K562 (cell line): ENCODE measurements at regions not wholly inside any gene's neighbourhood (a gene's known extent, or its start where the extent isn't known, plus 50 kb on each side); places are given as distances from the start of the nearest gene placed in this dataset.

ENCODE experiments used
- ATAC-seq: fragments of 200-7000 bp; cut with Tn5 transposase; 3 replicates; pipeline ENCODE4 v1.9.1; 2020; ENCODE audit warnings: moderate library complexity
- BruUV-seq: library from RNA; stranded (reverse); fragments of 400-500 nt; replicated peaks from 2 replicates; lab custom pipeline; 2021; lab: Mats Ljungman, UMichigan
- CTCF ChIA-PET: fragments of 300-600 bp; formaldehyde crosslinking; extraction: SDS; loops from one replicate; lab custom pipeline; 2021; ENCODE audit warnings: low intra/inter-chr PET ratio; lab: Yijun Ruan, JAX
- POLR2A ChIA-PET: fragments of 300-600, 350-650 bp; sonication (Branson Sonifier 250); formaldehyde crosslinking; extraction: SDS; loops from one replicate; lab custom pipeline; 2021; ENCODE audit warnings: antibody characterized with exemption, inconsistent platforms; lab: Yijun Ruan, JAX
- DNase-seq, 4 experiments: peaks; one replicate each; pipeline versions ENCODE4 v3.0.0 to v3.0.0-alpha.2; 2011 to 2018; ENCODE audit warnings: low spot score in 3 of 4, mixed read lengths in 3 of 4; ENCODE audit errors: extremely low read depth in 1 of 4
- FAIRE-seq: peaks from 2 replicates; lab custom pipeline; 2011; peaks lifted over from hg19 to GRCh38; lab: Jason Lieb, UNC
- H2AFZ ChIP-seq: 2 replicates; pipeline ENCODE4 v1.6.0; 2011; ENCODE audit warnings: low read depth, low read length, control low read depth, inconsistent platforms
- H3K27ac ChIP-seq: fragments of 200-600 bp; 3 replicates; pipeline ENCODE4 v1.8.0; 2011; ENCODE audit warnings: low read depth, mild to moderate bottlenecking, control low read depth, inconsistent platforms, low read length, moderate library complexity, mixed read lengths; ENCODE audit errors: extremely low read depth
- H3K27me3 ChIP-seq, 2 experiments: fragments of 300-600 bp in 1 of 2; 2 replicates in 1 of 2; 3 replicates in 1 of 2; pipeline versions ENCODE4 v1.6.0 to v1.8.0; 2011; ENCODE audit warnings: inconsistent platforms in 2 of 2, low read length in 2 of 2, mild to moderate bottlenecking in 1 of 2, mixed read lengths in 1 of 2, moderate library complexity in 1 of 2; ENCODE audit not compliant: control insufficient read depth in 2 of 2, insufficient read depth in 2 of 2
- H3K36me3 ChIP-seq: fragments of 300-600 bp; 3 replicates; pipeline ENCODE4 v1.8.0; 2011; ENCODE audit warnings: mild to moderate bottlenecking, low read length, inconsistent platforms; ENCODE audit not compliant: control insufficient read depth, insufficient read depth
- H3K4me1 ChIP-seq, 2 experiments: fragments of 200-600 bp in 1 of 2; replicated peaks in 1 of 2; 2 replicates in 1 of 2; 3 replicates in 1 of 2; pipeline versions ENCODE4 v1.5.1 to v1.8.0; 2011; ENCODE audit warnings: inconsistent platforms in 2 of 2, low read length in 2 of 2, mild to moderate bottlenecking in 1 of 2, mixed read lengths in 1 of 2, moderate library complexity in 1 of 2; ENCODE audit not compliant: control insufficient read depth in 2 of 2, insufficient read depth in 2 of 2
- H3K4me2 ChIP-seq: 2 replicates; pipeline ENCODE4 v1.6.1; 2011; ENCODE audit warnings: low read length, control low read depth, inconsistent platforms, mixed read lengths; ENCODE audit not compliant: insufficient read depth
- H3K4me3 ChIP-seq: fragments of 200-600 bp; sonication (generic), shearing (Covaris generic); 2 replicates; pipeline ENCODE4 v1.5.1; 2016; ENCODE audit warnings: control low read depth, inconsistent platforms
- H3K79me2 ChIP-seq: fragments of 200-600 bp; 3 replicates; pipeline ENCODE4 v1.8.0; 2011; ENCODE audit warnings: low read length, inconsistent platforms; ENCODE audit not compliant: control insufficient read depth, insufficient read depth
- H3K9ac ChIP-seq, 2 experiments: 2 replicates each; pipeline versions ENCODE4 v1.6.0 to v1.6.1; 2011; ENCODE audit warnings: low read depth in 2 of 2, low read length in 2 of 2, control low read depth in 1 of 2, inconsistent platforms in 1 of 2, mild to moderate bottlenecking in 1 of 2, mixed read lengths in 1 of 2; ENCODE audit not compliant: insufficient read depth in 1 of 2
- H3K9me1 ChIP-seq: one replicate; pipeline ENCODE4 v1.6.0; 2011; ENCODE audit warnings: inconsistent platforms, mild to moderate bottlenecking, low read length, moderate library complexity; ENCODE audit not compliant: control insufficient read depth, insufficient read depth
- H3K9me3 ChIP-seq: replicated peaks from 2 replicates; pipeline ENCODE4 v1.5.1; 2011; ENCODE audit warnings: low read depth, low read length, inconsistent platforms; ENCODE audit not compliant: control insufficient read depth, insufficient read depth
- H4K20me1 ChIP-seq: replicated peaks from 2 replicates; pipeline ENCODE4 v1.6.1; 2011; ENCODE audit warnings: low read length, inconsistent platforms, mixed read lengths; ENCODE audit not compliant: control insufficient read depth, insufficient read depth
- ERF ChIP-seq: fragments of 450-650 bp; formaldehyde crosslinking; IDR thresholded peaks from 2 replicates; pipeline ENCODE4 v1.4.0; 2020; ENCODE audit warnings: mild to moderate bottlenecking, mixed read lengths
- MAFG ChIP-seq: fragments of 450-650 bp; conservative IDR thresholded peaks from 2 replicates; pipeline ENCODE4 v1.6.1; 2016; ENCODE audit warnings: missing genetic modification characterization, missing compliant biosample characterization
- MYC ChIP-seq, 2 experiments: fragments of 250-450 bp in 1 of 2; sonication (Bioruptor Pico) in 1 of 2; IDR thresholded peaks; 2 replicates each; pipeline versions ENCODE4 v1.5.1 to v1.6.1; 2012 to 2021; ENCODE audit warnings: low read depth in 2 of 2, borderline replicate concordance in 1 of 2, improper control_type of control experiment in 1 of 2, low read length in 1 of 2, mild to moderate bottlenecking in 1 of 2, moderate library complexity in 1 of 2
- RNF2 ChIP-seq: sonication (generic); IDR thresholded peaks from 2 replicates; pipeline ENCODE4 v1.6.1; 2016
- ZNF121 ChIP-seq: sonication (generic); formaldehyde crosslinking; conservative IDR thresholded peaks from 2 replicates; pipeline ENCODE4 v1.8.0; 2022; ENCODE audit warnings: missing genetic modification reagents
- ZNF41 ChIP-seq: fragments of 250-450 bp; sonication (Bioruptor Pico); conservative IDR thresholded peaks from 2 replicates; pipeline ENCODE4 v1.4.0; 2020; ENCODE audit warnings: mild to moderate bottlenecking
- WGBS: fragments of 100-300 bp; shearing (Covaris generic); methylation state at CpG from one replicate; pipeline ENCODE4 v1.1.6; 2016; ENCODE audit warnings: low coverage, mixed read lengths; ENCODE audit not compliant: insufficient coverage; ENCODE audit errors: missing lambda C conversion rate; 5-methylcytosine and 5-hydroxymethylcytosine counted together
- in situ Hi-C: fragments of 300-500 bp; cut with MboI; formaldehyde crosslinking; loops from 4 replicates; pipeline ENCODE4 v1.15.0; 2018; ENCODE audit warnings: inconsistent platforms, mixed read lengths
- intact Hi-C: fragments of 100-400 bp; cut with micrococcal nuclease; formaldehyde crosslinking; loops from 2 replicates; pipeline ENCODE4 v1.14.2; 2022
- TF ChIP-seq, protein P1 (sequence below): fragments of 450-650 bp; IDR thresholded peaks from 2 replicates; pipeline ENCODE4 v1.7.1; 2018; ENCODE audit warnings: mild to moderate bottlenecking, low read depth; ENCODE audit not compliant: partially characterized antibody

DNA sequence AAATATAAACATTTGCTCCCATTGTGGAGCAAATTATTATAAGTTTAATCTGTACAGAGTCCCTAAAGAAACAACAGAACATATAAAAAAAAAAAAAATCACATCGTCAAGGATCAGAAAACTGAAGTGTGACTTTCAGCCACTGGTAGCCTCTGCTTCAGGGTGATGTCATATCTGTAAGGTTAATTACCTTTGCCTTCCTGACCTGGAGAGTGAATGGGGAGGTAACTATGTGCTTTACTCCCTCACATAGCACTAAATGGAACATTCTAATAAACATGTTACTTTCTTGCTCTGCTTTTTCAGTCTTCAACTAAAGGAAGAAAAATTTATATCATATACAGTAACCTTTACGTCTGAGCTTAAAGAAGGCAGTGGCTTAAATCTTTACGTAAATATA is 70.3 kb upstream of the TRPM3 start:
- no peak overlapping the region for H2AFZ ChIP-seq
- intact Hi-C loops = no loop called here
- TF ChIP-seq RNF2 (no peak), ERF (no peak), MYC (IDR thresholded peaks at IDR 0.05; ENCODE audit: low read depth, low read length) (no peak), MYC (CRISPR knock-in tag; IDR thresholded peaks at IDR 0.05; ENCODE audit: borderline replicate concordance, low read depth) (no peak), ZNF41 (CRISPR knock-in tag) (no peak), MAFG (tag) (no peak), ZNF121 (CRISPR knock-in tag) (no peak)
- TF ChIP-seq, protein P1, sequence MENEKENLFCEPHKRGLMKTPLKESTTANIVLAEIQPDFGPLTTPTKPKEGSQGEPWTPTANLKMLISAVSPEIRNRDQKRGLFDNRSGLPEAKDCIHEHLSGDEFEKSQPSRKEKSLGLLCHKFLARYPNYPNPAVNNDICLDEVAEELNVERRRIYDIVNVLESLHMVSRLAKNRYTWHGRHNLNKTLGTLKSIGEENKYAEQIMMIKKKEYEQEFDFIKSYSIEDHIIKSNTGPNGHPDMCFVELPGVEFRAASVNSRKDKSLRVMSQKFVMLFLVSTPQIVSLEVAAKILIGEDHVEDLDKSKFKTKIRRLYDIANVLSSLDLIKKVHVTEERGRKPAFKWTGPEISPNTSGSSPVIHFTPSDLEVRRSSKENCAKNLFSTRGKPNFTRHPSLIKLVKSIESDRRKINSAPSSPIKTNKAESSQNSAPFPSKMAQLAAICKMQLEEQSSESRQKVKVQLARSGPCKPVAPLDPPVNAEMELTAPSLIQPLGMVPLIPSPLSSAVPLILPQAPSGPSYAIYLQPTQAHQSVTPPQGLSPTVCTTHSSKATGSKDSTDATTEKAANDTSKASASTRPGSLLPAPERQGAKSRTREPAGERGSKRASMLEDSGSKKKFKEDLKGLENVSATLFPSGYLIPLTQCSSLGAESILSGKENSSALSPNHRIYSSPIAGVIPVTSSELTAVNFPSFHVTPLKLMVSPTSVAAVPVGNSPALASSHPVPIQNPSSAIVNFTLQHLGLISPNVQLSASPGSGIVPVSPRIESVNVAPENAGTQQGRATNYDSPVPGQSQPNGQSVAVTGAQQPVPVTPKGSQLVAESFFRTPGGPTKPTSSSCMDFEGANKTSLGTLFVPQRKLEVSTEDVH = no peak
- TF ChIP-seq, all 486 proteins: peak for 0
- DNase-seq (no peak), ATAC-seq (no peak), FAIRE-seq (no peak)
- in situ Hi-C loops = no loop called here
- no peaks in the 10 kb centered on the region for H3K36me3 ChIP-seq
- no TSS peak for BruUV-seq
- no peak overlapping the region for H3K9ac ChIP-seq
- H3K4me1 ChIP-seq = no peaks in the 10 kb centered on the region
- CTCF ChIA-PET = no interaction called here
- H4K20me1 ChIP-seq = no peaks in the 10 kb centered on the region
- 0% methylated on average over 3 of the region's 3 CpGs for WGBS
- H3K9me1 ChIP-seq = no peaks in the 10 kb centered on the region
- no peak overlapping the region for H3K27ac ChIP-seq
- no peaks in the 10 kb centered on the region for H3K9me3 ChIP-seq
- no peak overlapping the region for H3K4me2 ChIP-seq
- no peaks in the 10 kb centered on the region for H3K27me3 ChIP-seq
- POLR2A ChIA-PET = no interaction called here
- no peaks in the 10 kb centered on the region for H3K79me2 ChIP-seq
- H3K4me3 ChIP-seq = no peak overlapping the region
